Thyroid gland (tissue), 4 donors: ENCODE measurements at regions not wholly inside any gene's neighbourhood (a gene's known extent, or its start where the extent isn't known, plus 50 kb on each side); places are given as distances from the start of the nearest gene placed in this dataset.

ENCODE experiments used
- POLR2A ChIP-seq, 2 donors: fragments of 450-650 bp; IDR thresholded peaks; one replicate each; pipeline ENCODE4 v1.6.1; 2017; ENCODE audit warnings: antibody characterized with exemption in 2 of 2, mild to moderate bottlenecking in 2 of 2, moderate library complexity in 1 of 2
- TF ChIP-seq, protein P1 (sequence below), 6 experiments: fragments of 200-600 bp in 3 of 6; fragments of 450-650 bp in 3 of 6; sonication (generic) in 3 of 6; IDR thresholded peaks; one replicate each; pipeline ENCODE4 v1.5.1; 2016 to 2019; ENCODE audit warnings: antibody characterized with exemption in 6 of 6, mild to moderate bottlenecking in 2 of 6, inconsistent platforms in 1 of 6, moderate library complexity in 1 of 6

DNA sequence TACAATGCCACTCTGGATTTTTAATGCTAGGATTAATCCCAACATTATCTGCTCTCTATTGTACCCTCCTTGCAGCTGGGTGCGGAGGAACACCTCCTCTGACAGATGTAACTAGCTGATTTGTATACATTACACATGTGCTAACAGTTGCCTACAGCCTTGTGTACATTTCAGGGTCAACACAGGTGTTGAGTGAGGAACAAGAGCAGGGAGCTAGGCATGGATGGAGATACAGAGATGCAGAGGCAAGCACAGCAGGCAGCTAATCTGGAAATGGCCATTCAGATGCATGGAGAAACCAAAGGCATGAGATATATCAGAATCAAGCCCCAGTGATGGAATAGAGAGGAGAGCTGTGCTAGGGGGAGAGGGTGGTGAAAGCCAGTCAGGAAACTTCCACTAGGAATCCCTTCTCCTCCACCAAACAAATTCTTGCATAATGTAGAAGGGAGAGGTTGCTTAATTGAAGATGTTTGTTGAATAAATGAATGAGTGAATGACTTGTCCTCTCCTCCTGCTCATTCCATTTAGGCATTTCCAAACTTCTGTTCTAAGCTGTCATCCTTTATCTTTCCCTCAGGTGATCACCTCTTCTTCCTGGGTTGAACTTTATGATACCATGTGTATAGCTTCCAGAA, 313.2 kb downstream of the ATP23 start:
- TF ChIP-seq, protein P1, sequence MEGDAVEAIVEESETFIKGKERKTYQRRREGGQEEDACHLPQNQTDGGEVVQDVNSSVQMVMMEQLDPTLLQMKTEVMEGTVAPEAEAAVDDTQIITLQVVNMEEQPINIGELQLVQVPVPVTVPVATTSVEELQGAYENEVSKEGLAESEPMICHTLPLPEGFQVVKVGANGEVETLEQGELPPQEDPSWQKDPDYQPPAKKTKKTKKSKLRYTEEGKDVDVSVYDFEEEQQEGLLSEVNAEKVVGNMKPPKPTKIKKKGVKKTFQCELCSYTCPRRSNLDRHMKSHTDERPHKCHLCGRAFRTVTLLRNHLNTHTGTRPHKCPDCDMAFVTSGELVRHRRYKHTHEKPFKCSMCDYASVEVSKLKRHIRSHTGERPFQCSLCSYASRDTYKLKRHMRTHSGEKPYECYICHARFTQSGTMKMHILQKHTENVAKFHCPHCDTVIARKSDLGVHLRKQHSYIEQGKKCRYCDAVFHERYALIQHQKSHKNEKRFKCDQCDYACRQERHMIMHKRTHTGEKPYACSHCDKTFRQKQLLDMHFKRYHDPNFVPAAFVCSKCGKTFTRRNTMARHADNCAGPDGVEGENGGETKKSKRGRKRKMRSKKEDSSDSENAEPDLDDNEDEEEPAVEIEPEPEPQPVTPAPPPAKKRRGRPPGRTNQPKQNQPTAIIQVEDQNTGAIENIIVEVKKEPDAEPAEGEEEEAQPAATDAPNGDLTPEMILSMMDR (IDR thresholded peaks at IDR 0.05), result no peak
- no peak for TF ChIP-seq POLR2A (IDR thresholded peaks at IDR 0.05)
